SH-SY5Y (cell line): ENCODE measurements at regions not wholly inside any gene's neighbourhood (a gene's known extent, or its start where the extent isn't known, plus 50 kb on each side); places are given as distances from the start of the nearest gene placed in this dataset.

Experiments
- GATA2 ChIP-seq: IDR thresholded peaks from 2 replicates; pipeline ENCODE4 v1.6.1; 2011; ENCODE audit warnings: mild to moderate bottlenecking, low read depth, low read length
- GATA3 ChIP-seq: IDR thresholded peaks from 2 replicates; pipeline ENCODE4 v1.6.1; 2011; ENCODE audit warnings: low read depth, mild to moderate bottlenecking, low read length, moderate library complexity

GRCh38 chrX:40530509-40530908 lies 50.3 kb upstream of the ATP6AP2 start:
- TF ChIP-seq GATA2 (no peak), GATA3 (no peak)

GRCh38 chrX:40527543-40527942 lies 53.2 kb upstream of the ATP6AP2 start:
- TF ChIP-seq GATA2 (no peak), GATA3 (no peak)

GRCh38 chrX:40526412-40526811 lies 54.4 kb upstream of the ATP6AP2 start:
- no peak for TF ChIP-seq GATA3
- TF ChIP-seq GATA2: no peak

GRCh38 chrX:40524423-40524822 lies 56.3 kb upstream of the ATP6AP2 start:
- TF ChIP-seq GATA3 (no peak), GATA2 (no peak)

GRCh38 chrX:40523852-40524251 lies 56.9 kb upstream of the ATP6AP2 start:
- no peak for TF ChIP-seq GATA3
- no peak for TF ChIP-seq GATA2

- TF ChIP-seq GATA2 (no peak), GATA3 (no peak)
Measured at GRCh38 chrX:40521868-40522450, 58.8 kb upstream of the ATP6AP2 start.

- no peak for TF ChIP-seq GATA2
- TF ChIP-seq GATA3: no peak
Measured at GRCh38 chrX:40514376-40514775, 66.4 kb upstream of the ATP6AP2 start.

- TF ChIP-seq GATA3 (no peak), GATA2 (no peak)
Measured at GRCh38 chrX:40513835-40514234, 66.9 kb upstream of the ATP6AP2 start.

GRCh38 chrX:40513012-40513411 lies 67.8 kb upstream of the ATP6AP2 start:
- no peak for TF ChIP-seq GATA2
- no peak for TF ChIP-seq GATA3

- no peak for TF ChIP-seq GATA3
- no peak for TF ChIP-seq GATA2
Measured at GRCh38 chrX:40511258-40511657, 69.5 kb upstream of the ATP6AP2 start.

- TF ChIP-seq GATA2: no peak
- no peak for TF ChIP-seq GATA3
Measured at GRCh38 chrX:40508560-40508959, 72.2 kb upstream of the ATP6AP2 start.

GRCh38 chrX:40506201-40506985 lies 74.4 kb upstream of the ATP6AP2 start:
- TF ChIP-seq GATA2 (no peak), GATA3 (no peak)

GRCh38 chrX:40504801-40505605 lies 75.8 kb upstream of the ATP6AP2 start:
- no peak for TF ChIP-seq GATA3
- no peak for TF ChIP-seq GATA2

- no peak for TF ChIP-seq GATA3
- no peak for TF ChIP-seq GATA2
Measured at GRCh38 chrX:40503094-40503493, 77.7 kb upstream of the ATP6AP2 start.

GRCh38 chrX:40502688-40503087 lies 78.1 kb upstream of the ATP6AP2 start:
- TF ChIP-seq GATA2: no peak
- TF ChIP-seq GATA3: no peak
